ENCODE measurements at regions not wholly inside any gene's neighbourhood (a gene's known extent, or its start where the extent isn't known, plus 50 kb on each side); places are given as distances from the start of the nearest gene placed in this dataset.

DNA sequence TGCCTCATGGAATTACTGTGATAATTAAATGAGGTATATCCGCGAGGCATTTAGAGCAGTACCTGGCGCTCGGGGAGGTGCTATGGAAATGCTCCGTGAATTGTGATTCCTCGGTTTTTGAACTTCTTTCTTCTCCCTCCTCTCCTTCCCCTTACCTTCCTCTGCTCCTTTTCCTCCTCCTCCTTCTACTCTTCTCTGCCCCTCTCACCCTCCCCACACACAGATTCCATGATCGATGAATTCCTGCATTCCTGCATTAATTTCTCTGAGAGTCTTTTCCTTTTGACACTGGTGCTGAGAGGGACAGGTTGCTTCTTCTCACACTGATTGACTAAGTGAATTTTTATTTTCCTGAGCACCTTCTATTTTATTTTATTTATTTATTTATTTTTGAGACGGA, 101.2 kb upstream of the RGMA start:
- ChIA-PET POLR2A (no interaction called here), RAD21 (ENCODE audit: low non-redundant PET in 1 of 2, low total read pairs in 2 of 2, uncharacterized antibody in 2 of 2, unreplicated experiment in 2 of 2) (no interaction called here), CTCF (no interaction called here)
- Histone ChIP-seq H3K79me2 (ENCODE audit: insufficient read depth, low read length) (no peaks in the 10 kb centered on the region), H3K36me3 (ENCODE audit: control insufficient read depth in 1 of 2, insufficient read depth in 2 of 2, low read length in 2 of 2) (no peaks in the 10 kb centered on the region), H3K4me1 (ENCODE audit: control insufficient read depth in 1 of 2, insufficient read depth in 2 of 2, low read length in 2 of 2) (no peaks in the 10 kb centered on the region), H3K9ac (ENCODE audit: low read length) (no peak overlapping the region), H3K4me2 (ENCODE audit: low read length) (no peak overlapping the region), H2AFZ (ENCODE audit: low read depth, low read length, poor library complexity, severe bottlenecking) (no peak overlapping the region), H3K4me3 (replicated peaks in 1 of 2; ENCODE audit: low read depth in 1 of 2, low read length in 2 of 2) (no peak overlapping the region), H3K9me3 (ENCODE audit: control insufficient read depth in 1 of 2, insufficient read depth in 1 of 2, low read depth in 1 of 2, low read length in 2 of 2) (no peaks in the 10 kb centered on the region), H3K27me3 (ENCODE audit: insufficient read depth, low read length) (peaks cover 44% of the 10 kb centered on the region), H3K9me2 (ENCODE audit: insufficient read depth) (no peaks in the 10 kb centered on the region), H4K20me1 (ENCODE audit: insufficient read depth) (no peaks in the 10 kb centered on the region), H3K27ac (ENCODE audit: low read depth, low read length) (no peak overlapping the region)
- BruUV-seq (replicated peaks): no TSS peak
- intact Hi-C loops (cut with micrococcal nuclease): no loop called here
- ATAC-seq (no peak), DNase-seq (ENCODE audit: low read depth, low spot score) (no peak)
- TF ChIP-seq, protein P1, sequence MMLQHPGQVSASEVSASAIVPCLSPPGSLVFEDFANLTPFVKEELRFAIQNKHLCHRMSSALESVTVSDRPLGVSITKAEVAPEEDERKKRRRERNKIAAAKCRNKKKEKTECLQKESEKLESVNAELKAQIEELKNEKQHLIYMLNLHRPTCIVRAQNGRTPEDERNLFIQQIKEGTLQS (IDR thresholded peaks at IDR 0.05): no peak
- TF ChIP-seq ZFX (IDR thresholded peaks at IDR 0.05) (no peak), FOSL1 (IDR thresholded peaks at IDR 0.05; ENCODE audit: low read depth) (no peak), SP1 (IDR thresholded peaks at IDR 0.05; ENCODE audit: low read depth) (no peak), SRF (IDR thresholded peaks at IDR 0.05; ENCODE audit: low read depth) (no peak), TCF7L2 (IDR thresholded peaks at IDR 0.05; ENCODE audit: borderline replicate concordance, extremely low read depth, insufficient read depth, insufficient read length) (no peak), EGR1 (IDR thresholded peaks at IDR 0.05; ENCODE audit: low read depth) (no peak), RAD21 (IDR thresholded peaks at IDR 0.05; ENCODE audit: low read depth) (no peak), EZH2 (IDR thresholded peaks at IDR 0.05) (no peak), ELF1 (IDR thresholded peaks at IDR 0.05; ENCODE audit: borderline replicate concordance, low read depth) (no peak), CBX3 (IDR thresholded peaks at IDR 0.05; ENCODE audit: low read depth) (no peak), POLR2A (IDR thresholded peaks at IDR 0.05; ENCODE audit: borderline replicate concordance, extremely low read depth, insufficient read depth, insufficient read length) (no peak), EZH2phosphoT487 (IDR thresholded peaks at IDR 0.05; ENCODE audit: borderline replicate concordance) (no peak), YY1 (IDR thresholded peaks at IDR 0.05; ENCODE audit: extremely low read depth, insufficient replicate concordance, low read depth, low read length) (no peak), SIN3A (IDR thresholded peaks at IDR 0.05; ENCODE audit: low read depth) (no peak), CEBPB (IDR thresholded peaks at IDR 0.05; ENCODE audit: low read depth) (no peak)
- TF ChIP-seq, protein P2, sequence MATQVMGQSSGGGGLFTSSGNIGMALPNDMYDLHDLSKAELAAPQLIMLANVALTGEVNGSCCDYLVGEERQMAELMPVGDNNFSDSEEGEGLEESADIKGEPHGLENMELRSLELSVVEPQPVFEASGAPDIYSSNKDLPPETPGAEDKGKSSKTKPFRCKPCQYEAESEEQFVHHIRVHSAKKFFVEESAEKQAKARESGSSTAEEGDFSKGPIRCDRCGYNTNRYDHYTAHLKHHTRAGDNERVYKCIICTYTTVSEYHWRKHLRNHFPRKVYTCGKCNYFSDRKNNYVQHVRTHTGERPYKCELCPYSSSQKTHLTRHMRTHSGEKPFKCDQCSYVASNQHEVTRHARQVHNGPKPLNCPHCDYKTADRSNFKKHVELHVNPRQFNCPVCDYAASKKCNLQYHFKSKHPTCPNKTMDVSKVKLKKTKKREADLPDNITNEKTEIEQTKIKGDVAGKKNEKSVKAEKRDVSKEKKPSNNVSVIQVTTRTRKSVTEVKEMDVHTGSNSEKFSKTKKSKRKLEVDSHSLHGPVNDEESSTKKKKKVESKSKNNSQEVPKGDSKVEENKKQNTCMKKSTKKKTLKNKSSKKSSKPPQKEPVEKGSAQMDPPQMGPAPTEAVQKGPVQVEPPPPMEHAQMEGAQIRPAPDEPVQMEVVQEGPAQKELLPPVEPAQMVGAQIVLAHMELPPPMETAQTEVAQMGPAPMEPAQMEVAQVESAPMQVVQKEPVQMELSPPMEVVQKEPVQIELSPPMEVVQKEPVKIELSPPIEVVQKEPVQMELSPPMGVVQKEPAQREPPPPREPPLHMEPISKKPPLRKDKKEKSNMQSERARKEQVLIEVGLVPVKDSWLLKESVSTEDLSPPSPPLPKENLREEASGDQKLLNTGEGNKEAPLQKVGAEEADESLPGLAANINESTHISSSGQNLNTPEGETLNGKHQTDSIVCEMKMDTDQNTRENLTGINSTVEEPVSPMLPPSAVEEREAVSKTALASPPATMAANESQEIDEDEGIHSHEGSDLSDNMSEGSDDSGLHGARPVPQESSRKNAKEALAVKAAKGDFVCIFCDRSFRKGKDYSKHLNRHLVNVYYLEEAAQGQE (IDR thresholded peaks at IDR 0.05; ENCODE audit: low read depth): no peak
- TF ChIP-seq, protein P3, sequence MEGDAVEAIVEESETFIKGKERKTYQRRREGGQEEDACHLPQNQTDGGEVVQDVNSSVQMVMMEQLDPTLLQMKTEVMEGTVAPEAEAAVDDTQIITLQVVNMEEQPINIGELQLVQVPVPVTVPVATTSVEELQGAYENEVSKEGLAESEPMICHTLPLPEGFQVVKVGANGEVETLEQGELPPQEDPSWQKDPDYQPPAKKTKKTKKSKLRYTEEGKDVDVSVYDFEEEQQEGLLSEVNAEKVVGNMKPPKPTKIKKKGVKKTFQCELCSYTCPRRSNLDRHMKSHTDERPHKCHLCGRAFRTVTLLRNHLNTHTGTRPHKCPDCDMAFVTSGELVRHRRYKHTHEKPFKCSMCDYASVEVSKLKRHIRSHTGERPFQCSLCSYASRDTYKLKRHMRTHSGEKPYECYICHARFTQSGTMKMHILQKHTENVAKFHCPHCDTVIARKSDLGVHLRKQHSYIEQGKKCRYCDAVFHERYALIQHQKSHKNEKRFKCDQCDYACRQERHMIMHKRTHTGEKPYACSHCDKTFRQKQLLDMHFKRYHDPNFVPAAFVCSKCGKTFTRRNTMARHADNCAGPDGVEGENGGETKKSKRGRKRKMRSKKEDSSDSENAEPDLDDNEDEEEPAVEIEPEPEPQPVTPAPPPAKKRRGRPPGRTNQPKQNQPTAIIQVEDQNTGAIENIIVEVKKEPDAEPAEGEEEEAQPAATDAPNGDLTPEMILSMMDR (IDR thresholded peaks at IDR 0.05 in 2 of 3, conservative IDR thresholded peaks at IDR 0.05 in 1 of 3; ENCODE audit: borderline replicate concordance in 1 of 3, insufficient read depth in 1 of 3, low read depth in 2 of 3, low read length in 2 of 3): no peak
- TF ChIP-seq, protein P4, sequence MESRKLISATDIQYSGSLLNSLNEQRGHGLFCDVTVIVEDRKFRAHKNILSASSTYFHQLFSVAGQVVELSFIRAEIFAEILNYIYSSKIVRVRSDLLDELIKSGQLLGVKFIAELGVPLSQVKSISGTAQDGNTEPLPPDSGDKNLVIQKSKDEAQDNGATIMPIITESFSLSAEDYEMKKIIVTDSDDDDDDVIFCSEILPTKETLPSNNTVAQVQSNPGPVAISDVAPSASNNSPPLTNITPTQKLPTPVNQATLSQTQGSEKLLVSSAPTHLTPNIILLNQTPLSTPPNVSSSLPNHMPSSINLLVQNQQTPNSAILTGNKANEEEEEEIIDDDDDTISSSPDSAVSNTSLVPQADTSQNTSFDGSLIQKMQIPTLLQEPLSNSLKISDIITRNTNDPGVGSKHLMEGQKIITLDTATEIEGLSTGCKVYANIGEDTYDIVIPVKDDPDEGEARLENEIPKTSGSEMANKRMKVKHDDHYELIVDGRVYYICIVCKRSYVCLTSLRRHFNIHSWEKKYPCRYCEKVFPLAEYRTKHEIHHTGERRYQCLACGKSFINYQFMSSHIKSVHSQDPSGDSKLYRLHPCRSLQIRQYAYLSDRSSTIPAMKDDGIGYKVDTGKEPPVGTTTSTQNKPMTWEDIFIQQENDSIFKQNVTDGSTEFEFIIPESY (IDR thresholded peaks at IDR 0.05; ENCODE audit: extremely low read depth, insufficient replicate concordance, low read length): no peak
- TF ChIP-seq, protein P5, sequence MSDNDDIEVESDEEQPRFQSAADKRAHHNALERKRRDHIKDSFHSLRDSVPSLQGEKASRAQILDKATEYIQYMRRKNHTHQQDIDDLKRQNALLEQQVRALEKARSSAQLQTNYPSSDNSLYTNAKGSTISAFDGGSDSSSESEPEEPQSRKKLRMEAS (IDR thresholded peaks at IDR 0.05): no peak
